CD4-positive, alpha-beta T cell treated with Interleukin-4 for 1 hour (primary cell): ENCODE measurements at regions not wholly inside any gene's neighbourhood (a gene's known extent, or its start where the extent isn't known, plus 50 kb on each side); places are given as distances from the start of the nearest gene placed in this dataset.
"Not testable (repeated sequence)": the region's sequence is repeated elsewhere in the genome, so short reads cannot be mapped to it uniquely, and the experiment has no call there.

ENCODE experiments used
- DNase-seq, 2 donors: peaks; one replicate each; pipeline ENCODE4 v3.0.0-alpha.2; 2020 to 2022

DNA sequence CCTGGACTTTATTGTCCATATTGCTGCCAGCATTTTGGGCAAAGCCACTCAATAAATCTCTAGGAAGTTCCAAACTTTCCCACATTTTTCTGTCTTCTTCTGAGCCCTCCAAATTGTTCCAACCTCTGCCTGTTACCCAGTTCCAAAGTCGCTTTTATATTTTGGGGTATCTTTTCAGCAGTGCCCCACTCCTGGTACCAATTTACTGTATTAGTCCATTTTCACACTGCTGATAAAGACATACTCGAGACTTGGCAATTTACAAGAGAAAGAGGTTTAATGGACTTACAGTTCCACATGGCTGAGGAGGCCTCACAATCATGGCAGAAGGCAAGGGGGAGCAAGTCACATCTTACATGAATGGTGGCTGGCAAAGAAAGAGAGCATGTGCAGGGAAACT, 53.4 kb downstream of the AHSP start:
- DNase-seq, result not testable (repeated sequence)

DNA sequence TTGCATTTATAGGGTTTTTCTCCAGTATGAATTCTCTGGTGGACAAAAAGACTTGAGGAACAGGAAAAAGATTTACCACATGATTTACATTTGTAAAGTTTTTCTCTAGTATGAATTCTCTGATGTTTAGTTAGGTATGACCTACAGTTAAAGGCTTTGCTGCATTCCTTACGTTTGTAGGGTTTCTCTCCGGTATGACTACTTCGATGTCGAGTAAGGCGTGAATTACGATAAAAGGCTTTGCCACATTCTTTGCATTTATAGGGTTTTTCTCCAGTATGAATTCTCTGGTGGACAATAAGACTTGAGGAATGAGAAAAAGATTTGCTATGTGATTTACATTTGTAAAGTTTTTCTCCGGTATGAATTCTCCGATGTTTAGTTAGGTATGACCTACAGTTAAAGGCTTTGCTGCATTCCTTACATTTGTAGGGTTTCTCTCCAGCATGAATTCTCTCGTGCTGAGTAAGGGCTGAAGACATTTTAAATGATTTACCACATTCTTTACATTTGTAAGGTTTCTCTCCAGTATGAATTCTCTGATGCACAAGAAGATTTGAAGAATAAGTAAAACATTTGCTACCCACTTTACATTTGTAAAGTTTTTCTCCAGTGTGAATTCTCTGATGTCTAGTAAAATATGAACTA, 74.2 kb downstream of the AHSP start:
- DNase-seq, result not testable (repeated sequence)

DNA sequence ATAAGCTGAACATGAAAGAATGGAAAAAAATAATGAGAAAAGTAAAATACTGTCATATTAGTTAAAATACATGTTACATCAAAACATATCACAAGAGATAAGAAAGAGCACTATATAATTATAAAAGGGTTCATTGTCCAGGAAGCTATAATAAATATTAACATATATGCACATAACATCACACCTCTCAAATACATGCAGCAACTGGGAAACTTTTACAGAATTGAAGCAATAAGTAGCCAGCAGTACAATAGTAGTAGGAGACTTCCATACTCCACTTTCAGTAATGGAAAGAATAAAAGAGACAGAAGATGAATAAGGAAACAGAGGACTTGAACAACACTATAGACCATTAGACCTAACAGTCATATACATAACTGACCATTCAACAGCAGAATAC, 90.4 kb downstream of the AHSP start:
- no peak for DNase-seq

DNA sequence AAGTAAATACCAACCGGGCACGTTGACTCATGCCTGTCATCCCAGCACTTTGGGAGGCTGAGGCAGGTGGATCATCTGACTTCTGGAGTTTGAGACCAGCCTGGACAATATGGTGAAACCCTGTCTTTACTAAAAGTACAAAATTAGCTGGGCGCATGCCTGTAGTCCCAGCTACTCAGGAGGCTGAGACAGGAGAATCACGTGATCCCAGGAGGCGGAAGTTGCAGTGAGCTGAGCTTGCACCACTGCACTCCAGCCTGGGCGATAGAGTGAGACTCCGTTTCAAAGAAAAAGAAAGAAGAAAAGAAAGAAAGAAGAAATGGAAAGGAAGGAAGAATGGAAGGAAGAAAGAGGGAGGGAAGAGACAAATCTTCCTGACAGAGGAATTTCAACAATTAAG, 108.7 kb downstream of the AHSP start:
- DNase-seq, result no peak

DNA sequence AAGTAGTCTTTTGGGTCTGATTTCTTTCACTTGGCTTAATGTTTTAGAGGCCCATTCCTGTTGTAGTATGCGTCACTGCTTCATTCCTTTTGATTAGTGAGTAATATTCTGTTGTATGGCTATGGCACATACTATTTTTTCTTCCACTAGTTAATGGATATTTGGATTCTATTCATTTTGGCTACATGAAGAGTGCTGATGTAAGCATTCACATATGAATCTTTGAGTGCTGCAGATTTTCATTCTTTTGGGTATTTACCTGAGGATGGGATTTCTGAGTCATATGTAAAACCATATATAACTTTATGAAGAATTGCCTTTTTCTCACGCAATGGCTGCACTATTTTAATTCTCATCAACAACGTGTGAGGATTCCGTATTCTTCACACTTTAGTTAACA, 113.6 kb downstream of the AHSP start:
- no peak for DNase-seq

DNA sequence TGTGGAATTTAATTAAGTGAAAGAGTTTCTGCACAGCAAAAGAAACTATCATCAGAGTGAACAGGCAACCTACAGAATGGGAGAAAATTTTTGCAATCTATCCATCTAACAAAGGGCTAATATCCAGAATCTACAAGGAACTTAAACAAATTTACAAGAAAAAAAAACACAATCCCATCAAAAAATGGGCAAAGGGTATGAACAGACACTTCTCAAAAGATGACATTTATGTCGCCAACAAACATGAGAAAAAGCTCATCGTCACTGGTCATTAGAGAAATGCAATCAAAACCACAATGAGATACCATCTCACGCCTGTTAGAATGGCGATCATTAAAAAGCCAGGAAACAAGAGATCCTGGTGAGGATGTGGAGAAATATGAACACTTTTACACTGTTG, 128.0 kb downstream of the AHSP start:
- DNase-seq, result not testable (repeated sequence)

DNA sequence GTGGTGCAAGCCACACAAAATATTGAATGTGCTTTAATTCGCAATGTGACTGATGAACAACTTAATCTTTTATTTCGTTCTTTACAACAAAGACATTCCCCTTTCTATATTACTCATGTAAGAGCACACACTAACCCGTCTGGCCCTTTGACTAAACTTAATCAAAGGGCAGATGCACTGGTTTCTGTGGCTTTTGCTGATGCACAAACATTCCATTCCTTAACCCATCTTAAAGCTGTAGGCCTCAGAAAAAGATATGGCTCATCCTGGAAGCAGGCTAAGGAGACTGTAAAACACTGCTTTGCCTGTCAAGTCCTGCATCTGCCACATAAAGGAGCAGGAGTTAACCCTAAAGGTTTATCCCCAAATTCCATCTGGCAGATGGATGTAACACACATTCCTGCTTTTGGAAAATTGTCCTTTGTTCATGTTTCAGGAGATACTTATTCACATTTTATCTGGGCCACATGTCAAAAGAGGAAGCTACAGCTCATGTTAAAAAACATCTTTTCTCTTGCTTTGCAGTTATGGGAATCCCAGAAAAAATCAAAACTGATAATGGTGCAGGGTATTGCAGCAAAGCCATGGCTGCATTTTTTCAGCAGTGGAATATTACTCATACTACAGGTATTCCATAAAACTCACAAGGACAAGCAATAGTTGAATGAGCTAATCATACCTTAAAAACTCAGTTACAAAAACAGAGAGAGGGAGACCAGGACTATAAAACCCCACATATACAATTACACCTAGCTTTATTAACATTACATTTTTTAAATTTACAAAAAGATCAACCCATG, 137.2 kb downstream of the AHSP start:
- no peak for DNase-seq

DNA sequence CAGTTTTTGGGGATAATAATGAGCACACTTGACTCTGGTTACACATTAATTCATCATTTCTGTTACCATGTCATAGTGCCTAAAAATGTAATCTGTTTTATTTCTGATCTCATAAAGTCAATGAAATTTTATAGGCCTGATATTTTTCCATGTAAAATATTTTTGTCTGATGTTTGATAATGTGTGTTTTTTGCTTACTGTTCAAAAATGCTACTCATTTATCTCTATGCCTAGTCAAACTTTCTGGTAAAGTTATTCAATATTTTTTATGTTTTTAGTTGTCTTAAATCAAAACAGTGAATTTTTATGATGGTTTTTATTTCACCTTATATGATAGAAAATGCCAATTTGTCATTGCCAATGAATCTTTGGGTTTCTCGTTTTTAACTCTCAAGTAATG, 147.0 kb downstream of the AHSP start:
- DNase-seq, result no peak

DNA sequence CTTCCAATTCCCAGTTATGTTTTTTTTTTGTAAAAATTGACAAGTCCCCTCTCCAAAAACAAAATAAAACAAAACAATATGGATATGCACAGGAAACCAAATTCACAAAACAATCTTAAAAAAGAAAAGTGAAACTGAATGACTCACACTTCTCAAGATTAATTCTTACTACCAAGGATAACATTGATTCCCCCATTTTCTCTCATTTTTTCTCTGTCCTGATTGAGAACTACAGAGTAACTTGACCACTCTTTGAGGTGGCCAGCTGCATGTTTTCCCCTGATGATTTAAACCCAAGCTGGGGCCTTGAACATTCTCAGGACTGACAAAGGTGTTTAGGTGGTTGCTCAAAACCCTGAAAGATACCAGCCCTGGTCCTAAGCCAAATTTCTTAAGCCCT, 149.0 kb downstream of the AHSP start:
- DNase-seq, result no peak

DNA sequence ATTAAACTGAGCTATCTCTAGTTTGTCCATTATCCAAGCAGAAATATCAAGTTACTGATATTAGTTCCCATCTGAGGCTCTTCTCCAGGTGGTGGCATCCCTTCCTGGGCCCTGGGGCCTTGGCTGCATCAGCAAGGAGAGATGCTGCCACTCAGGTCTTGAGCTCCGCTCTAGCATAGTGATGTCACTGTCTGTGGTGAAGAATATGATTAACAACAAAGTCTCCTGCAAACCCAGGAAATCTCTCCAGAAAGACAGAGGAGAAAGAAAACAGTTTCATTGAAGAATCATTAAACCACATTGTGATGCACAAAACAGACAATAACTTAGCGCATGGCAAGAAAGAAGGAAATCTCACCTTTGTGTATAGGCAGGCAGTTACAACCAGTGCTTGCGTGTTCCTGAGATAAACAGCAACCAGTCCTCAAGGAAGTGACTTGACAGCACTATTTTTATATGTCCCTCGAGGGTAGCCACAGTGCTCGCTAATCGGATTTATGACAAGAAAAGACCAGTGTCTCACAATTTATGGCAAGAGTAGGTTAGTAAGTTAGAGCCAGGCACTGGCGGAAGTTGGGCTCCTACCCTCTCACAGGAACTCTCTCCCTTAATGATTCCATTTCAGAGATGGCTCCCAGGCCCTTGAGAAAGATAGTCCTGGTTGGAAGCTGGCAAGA, 151.1 kb downstream of the AHSP start:
- no peak for DNase-seq

DNA sequence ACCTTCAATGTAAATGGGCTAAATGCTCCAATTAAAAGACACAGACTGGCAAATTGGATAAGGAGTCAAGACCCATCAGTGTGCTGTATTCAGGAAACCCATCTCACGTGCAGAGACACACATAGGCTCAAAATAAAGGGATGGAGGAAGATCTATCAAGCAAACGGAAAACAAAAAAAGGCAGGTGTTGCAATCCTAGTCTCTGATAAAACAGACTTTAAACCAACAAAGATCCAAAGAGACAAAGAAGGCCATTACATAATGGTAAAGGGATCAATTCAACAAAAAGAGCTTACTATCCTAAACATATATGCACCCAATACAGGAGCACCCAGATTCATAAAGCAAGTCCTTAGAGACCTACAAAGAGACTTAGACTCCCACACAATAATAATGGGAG, 161.6 kb downstream of the AHSP start:
- DNase-seq, result not testable (repeated sequence)

DNA sequence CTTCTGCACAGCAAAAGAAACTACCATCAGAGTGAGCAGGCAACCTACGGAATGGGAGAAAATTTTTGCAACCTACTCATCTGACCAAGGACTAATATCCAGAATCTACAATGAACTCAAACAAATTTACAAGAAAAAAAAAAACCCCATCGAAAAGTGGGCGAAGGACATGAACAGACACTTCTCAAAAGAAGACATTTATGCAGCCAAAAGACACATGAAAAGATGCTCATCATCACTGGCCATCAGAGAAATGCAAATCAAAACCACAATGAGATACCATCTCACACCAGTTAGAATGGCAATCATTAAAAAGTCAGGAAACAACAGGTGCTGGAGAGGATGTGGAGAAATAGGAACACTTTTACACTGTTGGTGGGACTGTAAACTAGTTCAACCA, 164.6 kb downstream of the AHSP start:
- DNase-seq, result not testable (repeated sequence)

DNA sequence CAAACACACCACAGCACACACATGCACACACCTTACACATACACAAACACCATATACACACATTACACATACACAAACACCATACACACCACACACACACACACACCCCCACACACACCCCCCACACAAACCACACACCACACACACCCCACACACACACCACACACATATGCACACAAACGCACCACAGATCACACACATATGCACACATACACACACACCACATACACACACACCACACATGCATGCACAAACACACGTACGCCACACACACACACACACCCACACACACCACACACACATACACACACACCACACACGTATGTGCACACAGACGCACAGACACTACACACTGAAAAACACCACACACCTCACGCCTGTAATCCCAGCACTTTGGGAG, 166.0 kb downstream of the AHSP start:
- DNase-seq, result no peak

DNA sequence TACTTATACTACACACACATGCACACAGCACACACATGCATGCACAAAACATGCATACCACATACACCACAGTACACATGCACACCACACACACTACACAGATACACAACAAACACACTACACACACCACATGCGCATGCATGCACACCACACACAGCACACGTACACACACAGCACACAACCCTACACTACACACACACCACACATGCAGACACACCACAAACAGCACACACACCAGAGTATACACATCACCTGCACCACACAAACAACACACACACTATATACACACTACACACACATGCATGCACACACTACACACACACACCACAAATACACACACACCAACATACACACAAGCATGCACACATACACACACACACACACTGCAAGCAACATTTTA, 166.8 kb downstream of the AHSP start:
- no peak for DNase-seq

DNA sequence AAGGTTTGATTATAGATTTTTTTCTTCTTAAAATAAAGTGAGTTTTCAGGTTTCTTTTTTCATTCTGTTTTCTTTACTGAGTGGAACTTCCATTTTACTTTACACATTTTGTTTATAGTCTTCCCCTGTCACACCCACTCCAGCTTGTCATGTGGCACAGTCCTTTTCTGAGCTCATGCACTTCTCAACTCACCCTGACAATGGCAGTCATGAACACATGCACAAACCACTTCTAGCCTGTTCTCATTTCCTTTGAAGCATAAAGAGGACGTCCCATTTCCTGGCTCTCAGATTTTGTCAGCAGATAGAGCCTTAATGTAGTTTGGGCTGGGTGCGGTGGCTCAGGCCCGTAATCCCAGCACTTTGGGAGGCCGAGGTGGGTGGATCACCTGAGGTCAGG, 168.0 kb downstream of the AHSP start:
- DNase-seq, result peak; percentile 78 to 87

DNA sequence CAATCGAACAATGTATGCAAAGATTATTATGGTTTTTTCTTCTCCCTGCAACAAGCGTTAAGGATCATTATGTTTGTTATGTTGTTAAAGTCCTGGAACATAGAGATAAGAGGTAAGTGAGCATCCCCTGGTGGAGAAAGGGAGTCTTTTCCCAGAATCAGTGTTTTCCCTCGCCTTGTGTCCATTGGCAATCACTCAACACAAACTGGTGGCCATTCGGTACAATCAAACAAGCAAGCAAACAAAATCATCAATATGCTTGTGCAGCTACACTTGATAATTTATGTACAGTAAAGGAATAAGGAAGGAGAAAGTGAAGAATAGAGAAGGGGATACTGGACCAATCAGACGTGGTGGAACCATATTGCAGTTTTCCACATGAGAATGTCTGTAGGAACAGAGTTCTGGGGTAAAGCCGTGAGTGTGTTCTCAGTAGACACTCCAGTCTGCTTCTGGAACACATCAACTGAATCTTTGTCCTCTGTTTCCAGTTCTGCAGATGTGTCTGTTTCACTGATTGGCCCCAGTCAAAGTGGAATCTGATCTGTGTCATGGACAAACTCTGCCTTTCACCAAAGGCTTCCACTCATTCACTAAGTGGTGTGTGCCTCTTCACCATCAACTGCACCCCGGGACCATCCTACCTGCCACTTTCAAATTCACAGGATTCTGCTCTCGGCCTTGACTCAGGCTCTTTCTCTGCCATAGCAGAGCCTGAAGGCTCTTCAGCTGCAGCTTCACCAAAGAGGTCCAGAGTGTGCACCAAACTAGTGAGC, 169.5 kb downstream of the AHSP start:
- DNase-seq, result no peak

DNA sequence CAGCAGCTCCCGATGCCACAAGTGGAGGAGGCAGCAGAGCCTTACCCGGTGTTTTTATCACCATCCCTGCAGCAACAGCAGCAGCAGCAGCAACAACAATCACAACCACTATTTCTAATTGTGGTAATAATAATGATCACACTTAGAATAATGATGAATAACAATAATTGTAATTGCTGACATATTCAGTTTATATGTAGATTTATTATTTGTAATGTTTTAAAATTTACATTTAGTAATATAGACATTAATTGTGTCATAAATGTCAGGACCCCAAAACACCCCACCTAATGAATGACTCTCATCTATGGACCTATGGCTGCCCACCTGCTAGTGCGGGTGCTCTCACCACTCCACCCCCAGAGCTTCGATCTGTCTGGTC, 170.0 kb downstream of the AHSP start:
- DNase-seq, result no peak

DNA sequence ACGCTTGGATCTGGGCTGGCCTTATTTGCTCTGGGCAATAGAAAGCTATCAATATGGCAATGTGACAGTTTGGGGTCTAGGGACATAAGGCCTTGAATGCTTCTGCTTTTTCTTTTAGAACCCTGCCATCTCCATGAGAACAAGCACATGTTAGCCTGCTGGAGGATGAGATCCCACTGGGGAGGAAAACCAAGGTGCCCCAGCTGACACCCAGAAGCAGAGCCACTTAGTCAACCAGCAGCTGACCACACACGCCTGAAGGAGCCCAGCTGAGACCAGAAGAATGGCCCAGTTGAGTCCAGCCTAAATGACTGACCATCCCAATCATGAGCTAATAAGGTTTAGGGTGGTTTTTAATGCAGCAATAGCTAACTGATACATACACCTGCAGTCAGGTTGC, 171.2 kb downstream of the AHSP start:
- no peak for DNase-seq

DNA sequence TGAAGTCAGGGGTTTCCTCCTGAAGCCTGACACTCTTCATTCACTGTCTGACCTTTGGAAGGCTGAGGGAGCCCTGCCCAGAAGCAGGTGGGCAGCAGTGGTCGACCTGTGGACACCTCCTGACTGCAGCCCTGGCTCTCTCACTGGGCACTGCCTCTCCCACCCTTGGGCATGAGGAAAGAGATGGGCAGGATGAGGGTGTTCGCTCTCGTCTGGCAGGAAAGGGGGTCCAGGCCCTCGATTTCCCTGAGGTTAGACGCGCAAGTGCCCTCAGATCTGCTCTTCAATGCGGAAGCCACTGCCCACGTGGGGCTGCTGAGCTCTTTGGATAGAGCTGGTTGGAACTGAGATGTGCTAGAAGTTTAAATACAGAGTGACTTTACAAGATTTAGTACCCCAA, 171.9 kb downstream of the AHSP start:
- no peak for DNase-seq

DNA sequence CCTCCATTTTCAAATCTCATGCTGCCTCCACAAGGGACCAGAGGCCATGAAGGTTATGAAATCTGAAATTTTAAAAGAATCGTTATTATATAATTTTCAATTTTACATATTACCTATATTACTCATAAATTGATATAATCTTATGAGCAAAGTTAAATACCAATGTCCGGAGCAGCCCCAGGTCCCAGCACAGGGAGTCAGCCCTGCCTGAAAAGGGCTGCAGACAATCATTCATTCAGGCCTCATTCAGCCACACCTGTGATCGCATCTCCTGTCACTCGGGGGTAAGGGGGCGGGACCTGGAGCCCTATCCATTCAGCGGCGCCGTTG, 172.5 kb downstream of the AHSP start:
- DNase-seq, result no peak

DNA sequence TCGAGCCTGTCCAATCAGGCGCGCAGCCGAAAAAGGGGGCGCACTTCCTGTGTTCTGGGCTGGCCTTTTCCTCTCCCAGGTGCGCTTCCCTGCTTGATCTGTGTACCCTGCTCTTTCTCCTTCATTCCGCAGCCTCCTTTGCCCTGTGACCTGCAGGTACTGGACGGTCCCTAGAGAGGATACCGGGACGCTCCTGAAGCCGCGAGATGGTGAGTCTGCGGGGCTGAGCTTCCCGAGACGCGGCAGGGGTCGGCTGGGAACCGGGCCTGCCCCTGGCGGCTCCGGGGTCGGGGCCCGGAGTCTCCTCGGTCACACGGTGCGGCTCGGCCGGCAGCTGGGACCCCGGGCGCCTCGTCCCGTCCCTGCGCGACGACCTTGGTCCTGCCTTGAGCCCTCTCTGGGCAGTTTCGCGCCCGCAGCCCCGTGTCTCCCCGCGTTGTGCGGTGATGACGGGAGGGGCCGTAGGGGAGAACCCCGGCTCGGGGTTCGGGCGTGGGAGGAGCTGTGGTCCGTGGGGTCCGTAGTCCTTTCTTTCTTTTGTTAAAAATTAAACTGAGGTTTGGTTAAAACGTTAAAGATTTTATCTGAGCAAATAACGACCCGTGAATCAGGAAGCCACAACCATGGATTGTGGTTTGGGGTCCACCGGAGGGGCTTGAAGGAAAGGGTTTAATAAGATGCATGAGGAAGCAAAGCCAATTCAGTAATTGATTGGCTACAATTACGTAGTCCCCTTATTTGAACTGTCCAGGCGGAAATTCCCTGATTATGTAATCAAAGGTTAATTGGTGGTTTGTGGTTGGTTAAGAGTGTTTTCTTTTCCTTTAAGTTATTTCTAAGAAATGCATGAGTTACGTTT, 172.8 kb upstream of the ZNF267 start:
- peak; percentile 89 to 90 for DNase-seq

DNA sequence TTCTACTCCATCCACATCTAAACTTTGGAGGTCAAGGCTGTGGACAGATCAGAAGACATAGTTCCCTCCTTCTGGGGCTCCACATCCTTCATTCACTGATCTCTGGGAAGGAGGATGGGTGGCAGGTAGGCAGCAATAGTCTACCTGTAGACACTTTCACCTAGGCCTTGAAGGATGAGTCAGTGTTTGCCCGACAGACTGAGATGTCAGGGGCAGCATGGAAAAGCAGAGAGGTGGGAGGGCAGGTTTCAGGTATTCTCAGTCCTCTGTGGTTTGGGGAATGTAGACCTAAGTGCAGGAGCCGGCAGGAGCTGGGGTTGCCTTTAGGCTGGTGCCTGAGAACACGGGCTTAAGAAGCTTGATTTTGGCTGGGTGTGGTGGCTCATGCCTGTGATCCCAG, 171.9 kb upstream of the ZNF267 start:
- no peak for DNase-seq

DNA sequence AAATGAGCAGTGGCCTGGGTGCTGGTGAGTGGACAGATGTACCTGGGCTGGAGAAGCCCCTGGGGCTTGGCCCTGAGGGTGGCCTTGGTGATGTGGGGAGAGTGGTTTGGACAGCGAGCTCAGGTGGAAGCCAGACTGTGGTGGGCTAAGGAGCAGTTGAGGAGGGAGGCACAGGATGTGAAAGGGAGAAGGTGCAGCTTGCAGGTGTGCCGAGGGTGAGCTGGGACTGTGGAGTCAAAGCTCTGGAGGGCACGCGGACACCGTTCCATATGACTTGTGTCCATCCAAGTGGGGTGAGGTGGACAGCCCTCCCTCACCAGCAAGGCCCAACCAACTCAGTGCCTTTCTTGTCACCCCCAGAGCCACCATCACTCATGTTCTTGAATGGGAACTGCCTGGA, 170.8 kb upstream of the ZNF267 start:
- no peak for DNase-seq
